OCI-LY3 (cell line): ENCODE measurements at regions not wholly inside any gene's neighbourhood (a gene's known extent, or its start where the extent isn't known, plus 50 kb on each side); places are given as distances from the start of the nearest gene placed in this dataset.

ENCODE experiments used
- EZH2phosphoT487 ChIP-seq: fragments of 200-600 bp; shearing (Covaris generic); IDR thresholded peaks from 2 replicates; pipeline ENCODE4 v1.6.1; 2018; ENCODE audit warnings: antibody characterized with exemption, mixed run types, low read depth
- TF ChIP-seq, protein P1 (sequence below): fragments of 200-600, 300-600 bp; sonication (generic); IDR thresholded peaks from 2 replicates; pipeline ENCODE4 v1.5.1; 2014; ENCODE audit warnings: antibody characterized with exemption, low read length, low read depth

DNA sequence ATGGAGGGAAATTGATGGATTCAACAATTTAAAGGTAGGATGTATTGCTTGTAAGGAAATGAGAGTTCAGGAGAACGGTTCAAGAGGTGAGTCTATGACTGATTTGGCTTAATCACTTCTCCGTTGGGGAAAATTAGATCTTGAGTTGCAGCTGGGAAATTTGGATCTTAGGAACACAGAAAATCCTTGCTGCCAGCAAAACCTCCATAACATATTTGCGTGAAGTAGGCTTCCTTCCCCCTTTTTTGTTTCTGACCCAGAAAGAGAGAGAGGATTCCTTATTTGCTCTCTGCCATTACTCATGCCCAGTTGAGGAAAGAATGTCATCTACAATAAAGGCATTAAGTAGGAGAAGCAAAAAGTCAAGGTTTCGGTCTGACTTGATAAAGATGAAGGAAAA is 73.5 kb upstream of the PDC start:
- TF ChIP-seq, protein P1, sequence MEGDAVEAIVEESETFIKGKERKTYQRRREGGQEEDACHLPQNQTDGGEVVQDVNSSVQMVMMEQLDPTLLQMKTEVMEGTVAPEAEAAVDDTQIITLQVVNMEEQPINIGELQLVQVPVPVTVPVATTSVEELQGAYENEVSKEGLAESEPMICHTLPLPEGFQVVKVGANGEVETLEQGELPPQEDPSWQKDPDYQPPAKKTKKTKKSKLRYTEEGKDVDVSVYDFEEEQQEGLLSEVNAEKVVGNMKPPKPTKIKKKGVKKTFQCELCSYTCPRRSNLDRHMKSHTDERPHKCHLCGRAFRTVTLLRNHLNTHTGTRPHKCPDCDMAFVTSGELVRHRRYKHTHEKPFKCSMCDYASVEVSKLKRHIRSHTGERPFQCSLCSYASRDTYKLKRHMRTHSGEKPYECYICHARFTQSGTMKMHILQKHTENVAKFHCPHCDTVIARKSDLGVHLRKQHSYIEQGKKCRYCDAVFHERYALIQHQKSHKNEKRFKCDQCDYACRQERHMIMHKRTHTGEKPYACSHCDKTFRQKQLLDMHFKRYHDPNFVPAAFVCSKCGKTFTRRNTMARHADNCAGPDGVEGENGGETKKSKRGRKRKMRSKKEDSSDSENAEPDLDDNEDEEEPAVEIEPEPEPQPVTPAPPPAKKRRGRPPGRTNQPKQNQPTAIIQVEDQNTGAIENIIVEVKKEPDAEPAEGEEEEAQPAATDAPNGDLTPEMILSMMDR: no peak
- no peak for TF ChIP-seq EZH2phosphoT487
